HG02840 (cell line): ENCODE measurements at regions not wholly inside any gene's neighbourhood (a gene's known extent, or its start where the extent isn't known, plus 50 kb on each side); places are given as distances from the start of the nearest gene placed in this dataset.
"Not testable (repeated sequence)": the region's sequence is repeated elsewhere in the genome, so short reads cannot be mapped to it uniquely, and the experiment has no call there.

Source experiments
- ATAC-seq: cut with Tn5 transposase; IDR thresholded peaks from one replicate; pipeline ENCODE4 v1.9.1; 2021; ENCODE audit warnings: mild to moderate bottlenecking, moderate library complexity, moderate number of reproducible peaks; ENCODE audit not compliant: unreplicated experiment, low FRiP score

GRCh38 chr2:187857826-187858225 is 303.6 kb upstream of the TFPI start:
- ATAC-seq: no peak

DNA sequence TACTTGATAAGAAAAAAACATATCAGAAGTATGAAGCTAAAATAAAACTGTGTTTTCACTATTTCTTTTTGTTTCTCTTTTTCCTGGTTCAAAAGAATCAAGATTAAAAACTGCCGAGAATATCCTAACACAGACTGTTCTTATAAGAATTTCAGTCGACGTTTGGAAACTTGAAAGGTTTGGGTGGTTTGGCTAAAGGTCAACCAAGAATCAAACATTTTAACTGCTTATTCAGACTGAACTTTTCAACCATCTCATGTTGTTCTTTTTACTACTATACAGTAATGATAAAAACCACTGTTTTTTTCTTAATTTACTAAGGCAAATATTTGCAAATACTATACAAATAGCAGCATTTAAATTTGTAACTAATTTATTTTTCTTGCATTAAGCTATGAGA is 308.5 kb upstream of the TFPI start:
- no peak for ATAC-seq

GRCh38 chr2:187865025-187865424 is 310.8 kb upstream of the TFPI start:
- ATAC-seq: no peak

GRCh38 chr2:187867165-187867564 is 312.9 kb upstream of the TFPI start:
- no peak for ATAC-seq

DNA sequence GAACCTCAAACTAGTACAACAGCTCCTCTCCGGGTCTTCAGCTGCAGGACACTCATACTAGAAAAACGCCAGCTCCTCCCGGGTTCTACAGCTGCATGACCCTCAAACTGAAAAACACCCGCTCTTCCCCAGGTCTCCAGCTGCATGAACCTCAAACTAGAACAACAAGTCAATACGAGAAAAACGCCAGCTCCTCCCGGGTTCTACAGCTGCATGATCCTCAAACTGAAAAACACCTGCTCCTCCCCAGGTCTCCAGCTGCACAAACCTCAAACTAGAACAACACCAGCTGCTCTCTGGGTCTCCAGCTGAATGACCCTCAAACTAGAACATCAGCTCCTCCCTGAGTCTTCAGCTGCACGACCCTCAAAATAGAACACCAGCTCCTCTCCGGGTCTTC is 315.0 kb upstream of the TFPI start:
- no peak for ATAC-seq

- ATAC-seq: no peak
Observed at GRCh38 chr2:187871506-187871905, 317.3 kb upstream of the TFPI start.

GRCh38 chr2:187873132-187873531 is 318.9 kb upstream of the TFPI start:
- ATAC-seq: no peak

- no peak for ATAC-seq
Observed at GRCh38 chr2:187874786-187875185, 320.6 kb upstream of the TFPI start.

- no peak for ATAC-seq
Observed at GRCh38 chr2:187875261-187876141, 321.3 kb upstream of the TFPI start.

DNA sequence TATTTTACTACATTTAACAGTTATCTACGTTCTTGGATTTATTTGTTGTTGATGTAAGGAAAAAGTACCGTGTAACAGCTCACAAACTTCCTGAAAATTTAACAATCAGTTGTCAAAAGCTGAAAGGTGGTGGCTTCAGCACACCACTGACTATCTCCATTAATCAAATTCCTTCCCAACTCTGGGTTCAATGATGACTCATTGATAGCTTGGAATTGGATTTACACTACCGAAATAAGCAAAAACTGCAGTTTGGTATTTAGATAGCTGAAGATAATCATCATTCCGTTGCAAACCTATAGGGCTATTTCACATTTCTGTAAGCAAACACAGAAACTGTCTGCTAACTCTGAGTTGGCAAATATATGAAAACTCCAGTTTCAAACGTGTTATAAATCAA is 322.3 kb upstream of the TFPI start:
- ATAC-seq: no peak

- ATAC-seq: no peak
Observed at GRCh38 chr2:187877391-187877790, 323.2 kb upstream of the TFPI start.

DNA sequence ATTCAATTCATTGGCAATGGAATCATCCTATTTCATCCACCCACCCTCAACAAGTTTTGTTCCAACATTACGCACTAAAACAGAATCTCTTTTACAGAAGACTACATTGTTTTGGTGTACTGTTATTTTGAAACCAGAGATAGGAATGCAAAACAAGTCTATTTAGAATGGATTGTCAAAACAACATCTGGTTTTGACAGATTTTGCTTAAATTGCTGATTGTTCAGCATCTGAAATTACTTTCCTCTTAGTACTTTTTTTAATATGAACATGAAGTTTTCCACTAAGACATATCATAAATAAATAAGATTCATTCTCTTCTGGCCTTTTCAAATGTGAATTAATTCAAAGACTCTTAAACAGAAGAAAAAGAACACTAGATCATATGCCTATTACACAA is 323.9 kb upstream of the TFPI start:
- ATAC-seq: no peak

DNA sequence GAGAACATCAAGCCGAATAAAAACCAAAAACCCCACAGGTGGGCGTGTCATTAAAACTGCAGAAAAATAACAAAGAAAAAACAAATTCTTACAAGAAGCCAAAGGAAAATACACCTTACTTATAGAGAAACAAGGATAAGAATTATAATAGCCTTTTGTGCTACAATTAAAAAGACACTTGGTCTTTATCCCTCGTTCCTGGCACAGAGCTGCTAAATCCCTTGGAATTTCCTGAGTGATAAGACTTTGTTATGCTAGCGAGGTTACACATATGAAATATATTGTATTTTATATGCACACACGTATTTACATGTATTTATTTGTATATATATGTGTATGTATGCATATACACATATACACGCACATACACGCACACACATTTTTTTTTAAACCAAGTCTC is 325.3 kb upstream of the TFPI start:
- no peak for ATAC-seq

- ATAC-seq: no peak
Observed at GRCh38 chr2:187884003-187884402, 329.8 kb upstream of the TFPI start.

GRCh38 chr2:187890690-187891089 is 336.5 kb upstream of the TFPI start:
- ATAC-seq: no peak

GRCh38 chr2:187900021-187900420 is 345.8 kb upstream of the TFPI start:
- ATAC-seq: no peak

DNA sequence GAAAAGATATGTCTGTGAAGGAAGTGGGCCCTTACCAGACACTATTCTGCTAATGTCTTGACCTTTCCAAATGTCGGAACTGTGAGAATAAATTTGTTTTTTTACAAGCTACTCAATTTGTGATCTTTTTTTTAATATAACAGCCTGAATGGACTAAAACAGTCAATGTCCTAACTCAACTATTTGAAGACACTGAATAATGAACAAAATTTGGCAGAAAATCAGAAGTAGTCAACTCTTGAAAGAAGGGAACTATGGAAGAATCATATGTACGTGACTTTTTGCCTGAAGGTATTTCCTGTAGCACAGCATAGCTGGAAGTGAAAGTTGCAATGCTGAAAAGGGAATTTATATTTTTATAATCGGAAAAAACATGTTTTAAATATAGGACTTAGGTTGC is 351.8 kb upstream of the TFPI start:
- no peak for ATAC-seq

GRCh38 chr2:187910922-187911321 is 356.7 kb upstream of the TFPI start:
- not testable (repeated sequence) for ATAC-seq

- ATAC-seq: no peak
Observed at GRCh38 chr2:187912950-187913349, 358.7 kb upstream of the TFPI start.

GRCh38 chr2:187915810-187916209 is 361.6 kb upstream of the TFPI start:
- no peak for ATAC-seq

DNA sequence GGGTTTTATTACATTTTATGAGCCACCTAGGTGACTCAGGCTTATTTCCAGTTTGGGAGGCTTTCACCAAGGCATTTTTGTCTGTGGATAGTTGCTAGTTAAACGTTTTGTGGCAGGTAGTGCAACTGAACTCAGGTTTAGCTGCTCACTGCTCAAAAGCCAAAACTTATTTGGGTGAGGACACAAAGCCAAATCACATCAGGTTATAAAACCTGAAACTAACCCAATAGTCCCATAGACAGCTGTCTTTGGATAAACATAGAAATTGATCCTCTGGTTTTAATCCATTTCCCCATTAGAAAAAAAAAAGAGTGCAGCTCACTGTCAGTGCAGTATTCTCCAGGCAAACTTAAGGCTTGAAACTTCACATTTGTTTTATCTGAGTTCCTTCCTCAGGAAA is 362.6 kb upstream of the TFPI start:
- ATAC-seq: no peak

- no peak for ATAC-seq
Observed at GRCh38 chr2:187917535-187917934, 363.3 kb upstream of the TFPI start.
